ENCODE measurements at regions not wholly inside any gene's neighbourhood (a gene's known extent, or its start where the extent isn't known, plus 50 kb on each side); places are given as distances from the start of the nearest gene placed in this dataset.
"Not testable (repeated sequence)": the region's sequence is repeated elsewhere in the genome, so short reads cannot be mapped to it uniquely, and the experiment has no call there.

DNA sequence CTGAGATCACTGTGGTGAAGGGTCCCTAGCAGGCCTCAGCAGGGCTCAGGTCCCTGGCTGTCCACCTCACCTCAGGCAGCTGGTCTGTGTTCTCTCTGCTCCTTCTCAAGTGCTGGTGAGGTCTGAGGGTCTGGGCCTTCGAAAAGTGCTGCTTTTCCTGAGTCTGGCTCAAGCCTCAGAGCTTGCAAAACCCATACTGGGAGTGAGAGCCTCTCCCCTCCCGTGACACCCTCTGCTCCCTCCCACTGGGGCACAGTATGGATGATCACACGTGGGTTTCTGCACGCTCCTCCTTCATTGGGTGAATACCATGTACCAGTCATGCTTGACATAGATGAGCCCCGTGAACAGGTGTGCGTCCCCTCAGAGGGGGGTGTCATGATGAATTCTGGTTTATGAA is 73.3 kb upstream of the WASF3 start:
- DNase-seq, result no peak

DNA sequence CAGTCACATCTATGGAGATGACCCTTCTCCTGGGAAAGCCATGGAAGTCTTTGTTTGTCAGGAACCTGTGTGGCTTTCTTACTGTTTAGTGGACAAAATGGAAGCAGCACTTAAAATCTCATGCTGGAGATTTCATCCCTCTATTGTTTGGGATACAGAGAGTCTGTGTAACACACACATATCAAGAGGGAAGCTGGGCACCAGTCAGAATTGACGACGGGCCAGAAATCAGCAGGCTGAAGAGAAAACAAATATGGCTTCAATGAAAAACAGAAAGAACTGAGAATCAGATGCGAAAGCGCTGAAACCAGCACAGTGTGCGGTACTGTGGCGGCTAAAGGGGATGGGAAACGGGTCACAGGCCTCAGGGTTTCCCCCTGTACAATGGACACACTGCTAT is 72.2 kb upstream of the WASF3 start:
- DNase-seq, result no peak

DNA sequence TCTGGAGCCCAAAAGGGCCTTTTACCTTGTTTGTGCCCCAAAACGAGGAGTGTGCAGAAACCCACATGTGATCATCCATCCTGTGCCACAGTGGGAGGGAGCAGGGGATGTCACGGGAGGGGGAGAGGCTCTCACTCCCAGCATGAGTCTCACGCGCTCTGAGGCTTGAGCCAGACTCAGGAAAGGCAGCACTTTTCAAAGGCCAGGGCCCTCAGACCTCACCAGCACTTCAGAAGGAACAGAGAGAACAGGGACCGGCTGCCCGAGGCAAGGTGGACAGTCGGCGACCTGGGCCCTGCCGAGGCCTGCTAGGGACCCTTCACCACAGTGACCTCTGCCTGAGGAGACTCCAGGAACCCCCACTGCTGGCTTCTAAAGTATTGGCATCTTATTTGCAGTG is 71.7 kb upstream of the WASF3 start:
- no peak for DNase-seq

DNA sequence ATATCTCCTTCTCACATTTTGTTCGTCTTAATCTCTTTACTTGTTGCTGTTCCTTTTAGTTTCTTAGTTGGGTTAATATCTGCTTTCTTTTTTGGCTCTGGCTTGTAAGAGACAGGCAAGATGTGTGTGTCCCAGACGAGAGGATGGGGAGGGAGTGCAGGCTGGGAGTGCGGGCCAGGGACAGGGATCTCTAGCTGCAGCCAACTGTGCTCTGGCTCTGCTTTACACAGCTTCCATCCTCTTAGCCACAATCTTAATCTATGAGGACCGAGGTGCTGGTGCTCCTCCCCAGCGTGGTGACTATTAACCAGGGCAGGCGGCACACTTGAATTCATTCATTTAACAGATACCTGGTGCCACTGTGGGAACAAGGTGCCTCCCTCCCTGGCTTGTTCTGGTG is 70.9 kb upstream of the WASF3 start:
- DNase-seq, result no peak

DNA sequence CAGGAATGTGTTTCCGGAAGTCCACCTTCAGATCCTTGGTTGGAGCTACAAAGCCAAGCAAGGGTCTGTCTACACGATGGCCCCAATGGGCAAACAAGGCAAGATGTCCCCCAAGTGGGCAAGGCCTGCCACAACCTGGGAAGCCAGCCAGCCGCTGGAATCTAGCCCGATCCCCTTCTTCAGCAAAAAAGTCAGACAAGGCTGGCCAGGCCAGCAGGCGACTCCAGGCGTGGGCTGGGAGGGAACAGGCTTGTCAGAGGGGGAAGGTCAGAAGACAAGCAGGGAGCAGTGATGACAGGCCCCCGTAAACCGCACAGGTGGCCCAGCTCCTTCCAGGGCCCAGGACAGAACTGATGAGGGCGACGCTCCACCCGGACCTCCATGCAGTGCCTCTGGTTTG is 69.7 kb upstream of the WASF3 start:
- no peak for DNase-seq

DNA sequence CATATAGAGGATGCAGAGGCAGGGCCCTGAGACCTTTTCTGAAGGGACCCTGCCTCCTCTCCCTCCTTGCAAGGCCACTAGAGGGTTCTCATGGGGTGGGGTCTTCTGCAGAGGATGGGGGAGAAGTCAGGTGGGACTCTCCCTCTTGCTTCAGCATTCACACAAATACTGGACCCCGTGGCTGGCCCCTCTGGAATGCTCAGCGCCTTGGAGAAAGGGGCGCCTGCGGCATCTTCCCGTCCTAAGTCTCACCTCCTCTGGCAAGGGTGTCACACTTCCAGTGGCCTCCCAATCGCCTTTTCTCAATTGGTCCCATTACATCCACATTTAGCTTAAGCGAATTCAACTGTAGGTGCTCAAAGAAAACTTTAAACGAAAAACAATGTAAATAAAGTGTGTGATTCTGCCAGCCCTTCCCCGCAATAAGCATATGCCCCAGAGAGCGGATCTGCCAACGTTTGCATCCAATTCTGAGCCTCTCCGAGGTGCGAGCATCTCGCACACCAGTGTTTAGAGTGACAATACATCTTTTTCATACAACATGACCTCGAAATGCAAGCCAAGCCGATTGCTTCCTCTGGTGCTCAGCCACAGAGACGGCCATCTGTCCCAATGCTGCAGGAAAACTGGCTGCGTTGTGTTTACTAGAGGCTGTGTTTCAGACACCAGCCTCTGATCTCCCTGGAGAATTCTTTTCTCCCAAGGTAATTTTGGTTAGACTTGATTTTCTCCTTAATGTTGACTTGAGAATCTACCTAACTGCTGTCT is 69.1 kb upstream of the WASF3 start:
- no peak for DNase-seq

DNA sequence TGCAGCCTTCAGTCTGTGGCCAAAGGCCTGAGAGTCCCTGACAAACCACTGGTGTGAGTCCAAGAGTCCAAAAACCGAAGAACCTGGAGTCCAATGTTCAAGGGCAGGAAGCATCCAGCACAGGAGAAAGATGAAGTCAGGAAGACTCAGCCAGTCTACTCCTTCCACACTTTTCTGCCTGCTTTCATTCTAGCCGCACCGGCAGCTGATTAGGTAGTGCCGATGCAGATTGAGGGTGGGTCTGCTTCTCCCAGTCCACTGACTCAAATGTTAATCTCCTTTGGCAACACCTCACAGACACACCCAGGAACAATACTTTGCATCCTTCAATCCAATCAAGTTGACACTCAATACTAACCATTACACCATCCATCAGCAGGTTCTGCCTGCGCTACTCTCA is 65.2 kb upstream of the WASF3 start:
- DNase-seq, result not testable (repeated sequence)

DNA sequence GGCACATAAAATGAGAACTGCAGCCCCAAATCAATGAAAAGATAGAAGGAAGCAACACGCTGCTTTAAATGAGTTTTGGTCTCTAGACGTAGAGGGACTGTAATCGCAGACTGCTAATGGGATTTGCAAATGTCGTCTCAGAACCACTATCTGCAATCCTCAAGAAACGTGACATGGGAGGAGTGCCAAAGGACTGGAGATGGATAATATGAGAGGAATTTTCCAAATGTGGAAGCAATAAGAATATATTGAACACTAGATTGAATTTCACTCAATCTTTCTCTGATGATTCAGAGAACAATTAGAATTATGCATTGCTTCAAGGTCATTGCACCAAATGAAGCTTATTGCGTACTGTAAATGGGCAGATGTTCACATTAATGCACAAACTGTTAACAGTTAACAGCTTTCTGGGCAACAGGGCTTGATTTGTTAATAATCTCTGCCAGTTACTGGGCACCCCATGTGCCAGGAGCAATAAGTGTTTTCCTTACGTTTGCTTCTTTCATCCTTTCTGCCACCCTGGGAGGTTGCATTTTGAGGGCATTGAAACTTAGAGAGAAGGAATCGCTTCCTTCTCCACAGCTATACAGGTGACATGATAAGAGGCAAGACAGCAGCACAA is 62.8 kb upstream of the WASF3 start:
- no peak for DNase-seq

DNA sequence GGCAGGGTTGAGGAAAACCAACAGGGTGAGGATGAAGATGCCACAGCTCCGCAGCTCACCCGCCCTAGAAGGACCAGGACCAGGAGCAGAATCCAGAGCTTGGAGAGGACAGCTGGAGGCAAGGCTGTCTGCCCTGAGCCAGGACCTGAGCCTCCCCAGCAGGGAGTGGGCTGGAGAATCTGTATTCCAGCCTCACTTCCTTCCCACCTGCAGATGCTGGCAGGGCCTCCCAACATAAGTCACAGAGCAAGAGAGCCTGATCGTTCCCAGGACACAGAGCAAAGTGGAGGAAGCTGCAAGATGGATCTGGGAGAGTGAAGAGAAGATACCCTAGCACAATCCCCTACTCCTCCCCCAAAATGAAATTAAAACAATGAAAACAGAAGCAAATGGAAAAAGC is 61.7 kb upstream of the WASF3 start:
- DNase-seq, result no peak

DNA sequence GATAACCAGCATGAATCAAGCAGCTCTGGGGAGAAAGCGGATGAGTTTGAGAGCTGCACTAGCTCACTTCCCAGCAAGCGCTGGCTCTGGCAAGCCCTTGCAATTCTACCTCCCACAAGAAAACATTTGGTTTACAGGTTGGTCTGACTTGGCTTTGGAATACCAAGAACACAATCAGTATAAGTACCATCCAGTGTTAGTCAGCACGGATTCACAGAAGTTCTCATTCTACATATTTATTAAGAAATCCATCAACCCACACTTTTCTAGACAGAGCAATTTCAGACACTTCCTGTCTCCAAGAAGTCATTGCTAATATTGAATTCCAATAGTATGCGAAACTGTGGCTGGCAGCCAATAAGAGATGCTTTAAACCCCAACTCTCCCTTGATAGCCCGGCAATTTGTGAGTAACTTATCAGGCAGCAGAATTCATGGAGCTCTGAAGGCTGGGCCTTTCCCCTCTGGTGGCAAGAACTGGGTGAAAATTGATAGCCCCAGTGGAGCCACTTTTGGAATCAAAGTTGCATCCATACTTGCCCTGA is 59.4 kb upstream of the WASF3 start:
- DNase-seq, result no peak

DNA sequence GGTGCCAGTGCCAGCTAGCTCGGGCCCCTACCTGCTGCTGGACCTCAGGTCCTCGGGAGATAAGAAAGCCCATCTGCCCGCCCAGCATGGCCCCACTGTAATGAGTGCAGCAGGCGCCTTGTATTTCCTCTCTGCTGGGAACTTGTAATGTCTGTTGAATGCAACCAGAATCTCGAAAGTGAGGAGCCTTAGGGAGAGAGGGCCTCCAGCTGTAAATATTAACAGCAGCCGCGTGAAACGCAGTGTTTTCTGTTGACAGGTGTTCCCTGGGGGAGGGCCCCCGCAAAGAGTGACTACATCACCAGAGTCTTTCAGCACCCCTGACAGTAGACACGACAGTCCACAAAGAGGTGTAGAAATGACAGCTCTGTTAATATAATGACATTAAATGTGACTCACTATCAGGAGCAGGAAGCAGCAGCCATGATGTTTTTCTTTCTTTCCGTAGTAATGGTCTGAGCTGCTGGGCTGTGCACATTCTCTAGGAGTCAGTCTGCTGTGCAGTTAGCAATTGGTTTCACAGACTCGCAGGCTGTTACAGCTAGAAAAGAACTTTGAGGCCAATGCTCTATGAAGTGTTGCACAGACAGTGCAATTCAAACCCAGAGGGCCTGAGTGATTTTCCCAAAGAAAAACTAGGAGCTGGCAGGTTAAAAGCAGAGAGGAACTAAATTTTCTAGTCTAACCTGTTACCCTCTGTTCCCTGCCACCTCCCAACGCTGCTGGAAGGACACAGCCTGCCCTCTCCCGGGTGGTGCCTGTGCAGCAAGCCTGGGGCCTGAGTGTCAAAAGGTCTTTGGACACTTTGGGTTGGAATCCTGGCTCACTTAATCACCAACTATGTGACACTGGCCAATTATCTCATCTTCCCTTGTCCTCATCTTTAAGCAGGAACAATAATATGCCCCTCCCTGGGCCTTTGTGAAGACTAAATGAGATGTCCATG is 58.6 kb upstream of the WASF3 start:
- no peak for DNase-seq

DNA sequence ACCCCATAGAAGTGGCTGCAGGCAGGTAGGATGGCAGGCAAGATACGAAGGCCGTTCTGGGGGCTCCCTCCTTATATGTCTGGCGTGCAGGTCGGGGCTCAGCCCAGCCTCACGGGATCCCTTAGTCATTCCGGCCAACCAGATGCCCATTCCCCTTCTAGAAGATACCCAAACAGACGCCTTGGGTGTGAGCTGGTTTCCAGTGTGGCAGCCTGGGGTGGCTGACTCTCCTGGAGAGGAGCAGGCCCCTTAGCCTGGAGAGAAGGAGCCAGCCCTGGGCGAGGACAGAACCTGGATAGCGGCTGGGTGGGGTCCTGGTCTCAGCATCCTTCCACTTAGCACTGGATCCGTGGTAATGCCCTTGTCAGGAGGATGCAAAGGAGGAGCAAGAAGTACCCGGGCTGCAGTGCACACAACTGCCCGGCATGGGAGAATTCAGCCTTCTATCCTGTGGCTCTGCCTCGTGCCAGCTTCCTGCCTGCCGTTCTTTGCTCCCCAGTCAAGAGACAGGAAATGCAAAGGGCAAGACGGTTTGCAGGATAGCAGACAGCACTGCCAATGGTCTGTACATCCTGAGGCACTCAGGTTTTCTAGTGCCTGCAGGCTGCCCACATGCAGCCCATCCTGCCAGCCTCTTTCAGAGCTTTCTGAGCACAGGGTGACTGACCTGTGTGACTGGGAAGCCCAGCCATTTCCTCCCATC is 56.7 kb upstream of the WASF3 start:
- no peak for DNase-seq

DNA sequence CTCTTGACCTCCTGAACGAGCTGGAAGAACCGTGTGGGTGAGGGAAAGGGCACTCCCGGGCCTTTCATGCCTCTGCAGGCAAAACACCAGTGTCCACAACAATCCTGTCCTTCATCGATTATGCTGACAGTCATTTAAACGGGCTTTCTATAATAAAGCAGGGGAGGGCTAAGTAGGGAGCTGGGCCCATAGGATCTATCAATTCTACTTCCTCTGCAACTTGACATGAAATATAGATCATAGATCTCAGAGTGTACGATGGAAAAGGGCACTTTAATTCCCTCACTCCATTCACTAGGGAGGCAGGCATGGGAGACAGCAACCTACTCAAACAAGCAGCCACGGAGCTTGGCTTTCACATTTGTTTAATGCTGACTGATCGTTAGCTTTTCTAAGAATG is 55.8 kb upstream of the WASF3 start:
- no peak for DNase-seq

DNA sequence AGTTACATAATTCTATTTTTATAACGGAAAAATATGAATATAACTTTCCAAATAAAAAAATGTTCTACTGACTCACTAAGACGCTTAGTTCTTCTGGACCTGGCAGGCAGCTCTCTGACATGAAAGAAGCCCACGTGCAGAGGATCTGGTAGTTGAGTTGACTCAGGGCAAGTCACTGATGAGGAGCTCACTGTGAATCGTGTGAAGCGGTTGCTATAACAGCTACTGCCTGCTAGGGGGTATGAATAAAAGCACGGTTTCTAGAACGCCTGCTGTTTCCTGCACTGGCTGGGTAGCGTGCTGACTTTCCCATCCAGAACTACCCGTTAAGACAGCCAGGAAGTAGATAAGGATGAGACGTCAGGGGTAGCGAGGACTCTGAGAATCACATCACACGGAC is 54.7 kb upstream of the WASF3 start:
- DNase-seq, result peak; percentile 29

DNA sequence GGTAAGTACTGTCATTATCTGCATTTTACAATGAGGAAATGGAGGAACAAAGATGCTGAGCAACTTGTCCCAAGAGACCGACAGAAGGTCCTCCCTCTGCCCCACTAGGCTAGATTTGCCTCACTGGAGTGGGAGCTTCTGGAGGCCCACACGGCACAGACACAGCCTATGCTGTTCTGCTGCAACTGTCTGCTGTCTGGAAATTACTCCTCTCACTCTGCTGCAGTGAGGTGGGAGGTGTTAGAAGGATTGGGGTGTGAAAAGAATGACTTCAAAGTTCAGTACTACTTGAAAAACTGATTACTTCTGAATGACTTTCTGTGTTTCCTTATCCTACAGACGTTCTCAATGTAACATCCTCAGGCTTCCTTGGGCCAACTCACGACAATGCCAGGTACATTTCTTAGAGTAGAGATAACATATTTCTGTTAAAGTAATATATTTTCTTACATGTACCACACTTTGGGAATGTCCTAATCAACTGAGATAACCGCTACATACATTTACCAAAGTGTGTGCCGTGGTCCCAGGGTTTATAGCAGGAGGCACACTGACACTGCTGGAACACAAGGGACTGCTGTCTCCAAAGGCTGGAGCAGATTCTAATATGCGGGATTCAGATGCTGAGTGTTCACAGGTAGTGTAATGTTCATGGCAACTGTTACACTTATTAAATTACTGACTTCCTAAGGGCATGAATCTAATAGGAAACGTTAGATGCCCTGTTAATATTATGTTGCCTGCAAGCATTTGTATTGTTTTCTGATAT is 53.5 kb upstream of the WASF3 start:
- no peak for DNase-seq
